ENCODE measurements at regions not wholly inside any gene's neighbourhood (a gene's known extent, or its start where the extent isn't known, plus 50 kb on each side); places are given as distances from the start of the nearest gene placed in this dataset.

GRCh38 chr1:56268519-56269140 lies 310.7 kb downstream of the PLPP3 start:
- TF ChIP-seq POLR2A (IDR thresholded peaks at IDR 0.05) (no peak), CTCF (IDR thresholded peaks at IDR 0.05) (no peak)

Data from testis (tissue), 2 donors.